ENCODE measurements at regions not wholly inside any gene's neighbourhood (a gene's known extent, or its start where the extent isn't known, plus 50 kb on each side); places are given as distances from the start of the nearest gene placed in this dataset.

- TF ChIP-seq CTCF (IDR thresholded peaks at IDR 0.05; ENCODE audit: insufficient read depth, low read length, poor library complexity, severe bottlenecking) (no peak), EZH2phosphoT487 (conservative IDR thresholded peaks at IDR 0.05; ENCODE audit: low read length) (no peak)
Observed at GRCh38 chr22:48116871-48117270, 1354.4 kb downstream of the TBC1D22A start.
